Erythroblast (primary cell): ENCODE measurements at regions not wholly inside any gene's neighbourhood (a gene's known extent, or its start where the extent isn't known, plus 50 kb on each side); places are given as distances from the start of the nearest gene placed in this dataset.

Experiments
- GATA1 ChIP-seq: IDR thresholded peaks from 2 replicates; pipeline ENCODE4 v1.6.1; 2011; ENCODE audit warnings: low read depth, mild to moderate bottlenecking, control low read depth, low read length, moderate library complexity
- POLR2A ChIP-seq: IDR thresholded peaks from 2 replicates; pipeline ENCODE4 v1.6.1; 2011; ENCODE audit warnings: mild to moderate bottlenecking, low read length

DNA sequence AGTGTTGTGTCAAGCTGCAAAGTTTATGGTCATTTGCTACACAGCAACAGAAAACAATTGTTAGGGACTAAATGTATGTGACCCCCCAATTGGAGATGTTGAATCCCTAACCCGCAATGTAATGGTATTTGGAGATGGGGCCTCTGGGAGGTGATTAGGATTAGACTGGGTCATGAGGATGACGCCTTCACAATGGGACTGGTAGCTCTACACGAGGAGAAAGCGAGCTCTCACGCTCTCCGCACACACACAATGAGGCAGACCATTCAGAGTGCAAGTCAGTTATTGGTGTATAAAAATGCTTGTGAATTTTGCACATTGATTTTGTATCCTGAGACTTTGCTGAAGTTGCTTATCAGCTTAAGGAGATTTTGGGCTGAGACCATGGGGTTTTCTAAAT, 116.9 kb upstream of the NSMCE3 start:
- TF ChIP-seq POLR2A (no peak), GATA1 (no peak)
